ENCODE measurements at regions not wholly inside any gene's neighbourhood (a gene's known extent, or its start where the extent isn't known, plus 50 kb on each side); places are given as distances from the start of the nearest gene placed in this dataset.

GRCh38 chr18:22658318-22658717 is 240.6 kb upstream of the CTAGE1 start:
- Histone ChIP-seq H3K79me2 (ENCODE audit: control insufficient read depth, insufficient read depth, low read length) (no peaks in the 10 kb centered on the region), H4K20me1 (ENCODE audit: control insufficient read depth, insufficient read depth) (no peaks in the 10 kb centered on the region), H3K36me3 (ENCODE audit: control insufficient read depth in 2 of 2, insufficient read depth in 2 of 2, low read length in 1 of 2) (no peaks in the 10 kb centered on the region), H3K4me3 (no peak overlapping the region), H3K9me3 (replicated peaks; ENCODE audit: control insufficient read depth, insufficient read depth, low read length) (peaks cover 2% of the 10 kb centered on the region; the same call in 2 of the 3 replicates), H2AFZ (ENCODE audit: control insufficient read depth, low read depth, low read length) (no peak overlapping the region), H3K27me3 (replicated peaks in 1 of 2; ENCODE audit: control insufficient read depth in 2 of 2, insufficient read depth in 2 of 2, low read length in 1 of 2) (no peaks in the 10 kb centered on the region), H3K9ac (ENCODE audit: control insufficient read depth, insufficient read depth, low read length) (no peak overlapping the region), H3K27ac (ENCODE audit: control insufficient read depth, insufficient read depth) (no peak overlapping the region), H3K4me1 (ENCODE audit: control insufficient read depth, insufficient read depth, low read length) (no peaks in the 10 kb centered on the region), H3K4me2 (ENCODE audit: control insufficient read depth, insufficient read depth) (no peak overlapping the region)
- BruUV-seq (replicated peaks), result no TSS peak
- in situ Hi-C loops (cut with MboI), result no loop called here
- CTCF ChIA-PET, result no interaction called here
- RAD21 ChIA-PET (ENCODE audit: unreplicated experiment), result no interaction called here
- ATAC-seq (no peak), FAIRE-seq (no peak), DNase-seq (ENCODE audit: low read depth, low spot score) (no peak)
- TF ChIP-seq RCOR1 (conservative IDR thresholded peaks at IDR 0.05; ENCODE audit: low read depth, low read length), result no peak
- TF ChIP-seq PML (IDR thresholded peaks at IDR 0.05; ENCODE audit: low read length), result no peak
- TF ChIP-seq ASH2L (IDR thresholded peaks at IDR 0.05; ENCODE audit: borderline replicate concordance, low read depth), result no peak
- no peak for TF ChIP-seq YY1 (IDR thresholded peaks at IDR 0.05; ENCODE audit: low read depth, low read length)
- no peak for TF ChIP-seq PKNOX1 (IDR thresholded peaks at IDR 0.05)
- TF ChIP-seq IRF3 (IDR thresholded peaks at IDR 0.05), result no peak
- TF ChIP-seq RAD21 (IDR thresholded peaks at IDR 0.05; ENCODE audit: insufficient read depth, low read depth, low read length), result no peak
- TF ChIP-seq NRF1 (conservative IDR thresholded peaks at IDR 0.05; ENCODE audit: low read depth, low read length), result no peak
- TF ChIP-seq ETV6 (conservative IDR thresholded peaks at IDR 0.05 in 1 of 2, IDR thresholded peaks at IDR 0.05 in 1 of 2; ENCODE audit: borderline replicate concordance in 1 of 2, low read depth in 1 of 2), result no peak
- no peak for TF ChIP-seq MAX (IDR thresholded peaks at IDR 0.05; ENCODE audit: low read depth, low read length)
- no peak for TF ChIP-seq POLR2A (IDR thresholded peaks at IDR 0.05; ENCODE audit: low read depth, low read length)
- TF ChIP-seq EZH2 (IDR thresholded peaks at IDR 0.05; ENCODE audit: borderline replicate concordance, control insufficient read depth, low read depth, low read length), result no peak
- no peak for TF ChIP-seq PRDM15 (CRISPR knock-in tag; IDR thresholded peaks at IDR 0.05)
- TF ChIP-seq, protein P1, sequence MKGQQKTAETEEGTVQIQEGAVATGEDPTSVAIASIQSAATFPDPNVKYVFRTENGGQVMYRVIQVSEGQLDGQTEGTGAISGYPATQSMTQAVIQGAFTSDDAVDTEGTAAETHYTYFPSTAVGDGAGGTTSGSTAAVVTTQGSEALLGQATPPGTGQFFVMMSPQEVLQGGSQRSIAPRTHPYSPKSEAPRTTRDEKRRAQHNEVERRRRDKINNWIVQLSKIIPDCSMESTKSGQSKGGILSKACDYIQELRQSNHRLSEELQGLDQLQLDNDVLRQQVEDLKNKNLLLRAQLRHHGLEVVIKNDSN (IDR thresholded peaks at IDR 0.05; ENCODE audit: borderline replicate concordance, extremely low read length, insufficient read depth, low read depth, low read length), result no peak
- no peak for TF ChIP-seq RFX5 (IDR thresholded peaks at IDR 0.05; ENCODE audit: low read depth, low read length)
- SMC1A ChIA-PET (ENCODE audit: uncharacterized antibody, unreplicated experiment), result interaction anchor here (0.8 kb wide), 1 partner anchor 11 kb away, joined by 4 read pairs; no protein-coding TSS in a partner anchor
- intact Hi-C loops (cut with micrococcal nuclease; ENCODE audit: unreplicated experiment), result no loop called here
- POLR2A ChIA-PET, result no interaction called here
- WGBS (ENCODE audit: insufficient coverage, insufficient replicate concordance, low lambda C conversion rate, missing lambda C conversion rate), result 18% methylated on average over 2 of the region's 2 CpGs

Measured in GM12878 (cell line).